RWPE2 (cell line): ENCODE measurements at regions not wholly inside any gene's neighbourhood (a gene's known extent, or its start where the extent isn't known, plus 50 kb on each side); places are given as distances from the start of the nearest gene placed in this dataset.
A peak's percentile ranks its signal among the peaks of the same experiment; 100 is the strongest.

Experiments used
- ATAC-seq: fragments of 200-7000 bp; cut with Tn5 transposase; 3 replicates; pipeline ENCODE4 v1.9.1; 2021; ENCODE audit warnings: low read depth
- DNase-seq: peaks from one replicate; pipeline ENCODE4 v3.0.0-alpha.2; 2020; ENCODE audit warnings: low spot score
- H3K27ac ChIP-seq: fragments of 450-650 bp; 2 replicates; pipeline ENCODE4 v1.5.1; 2017; ENCODE audit warnings: mild to moderate bottlenecking; ENCODE audit not compliant: poor library complexity, severe bottlenecking
- H3K27me3 ChIP-seq: fragments of 250-450 bp; sonication (Bioruptor Pico); 2 replicates; pipeline ENCODE4 v1.5.1; 2021; ENCODE audit warnings: mild to moderate bottlenecking, moderate library complexity; ENCODE audit not compliant: insufficient read depth, poor library complexity, severe bottlenecking
- H3K36me3 ChIP-seq: fragments of 250-450 bp; sonication (Bioruptor Pico); 2 replicates; pipeline ENCODE4 v1.5.1; 2020; ENCODE audit warnings: low read depth, mild to moderate bottlenecking, moderate library complexity
- H3K4me1 ChIP-seq: fragments of 250-450 bp; sonication (Bioruptor Pico); 2 replicates; pipeline ENCODE4 v1.5.1; 2021; ENCODE audit warnings: mild to moderate bottlenecking, moderate library complexity; ENCODE audit not compliant: insufficient read depth, poor library complexity, severe bottlenecking
- H3K4me3 ChIP-seq: fragments of 250-450 bp; sonication (Bioruptor Pico); 2 replicates; pipeline ENCODE4 v1.5.1; 2021; ENCODE audit warnings: mild to moderate bottlenecking, moderate library complexity; ENCODE audit not compliant: severe bottlenecking
- H3K9me3 ChIP-seq: fragments of 250-450 bp; sonication (Bioruptor Pico); 2 replicates; pipeline ENCODE4 v1.5.1; 2021; ENCODE audit warnings: mild to moderate bottlenecking, moderate library complexity; ENCODE audit not compliant: severe bottlenecking
- CTCF ChIP-seq: fragments of 450-650 bp; IDR thresholded peaks from one replicate; pipeline ENCODE4 v1.5.1; 2017; ENCODE audit warnings: mild to moderate bottlenecking, moderate library complexity; ENCODE audit not compliant: poor library complexity, severe bottlenecking

GRCh38 chr5:56494300-56494731 lies 261.2 kb upstream of the ANKRD55 start:
- Histone ChIP-seq H3K27ac (no peak overlapping the region), H3K4me3 (no peak overlapping the region), H3K27me3 (no peaks in the 10 kb centered on the region), H3K36me3 (no peaks in the 10 kb centered on the region), H3K9me3 (no peaks in the 10 kb centered on the region), H3K4me1 (peaks cover 21% of the 10 kb centered on the region)
- TF ChIP-seq CTCF, result no peak
- DNase-seq (no peak), ATAC-seq (no peak)

- Histone ChIP-seq H3K27me3 (no peaks in the 10 kb centered on the region), H3K27ac (no peak overlapping the region)
These were observed 260.6 kb upstream of the ANKRD55 start for GRCh38 chr5:56493766-56494165.

GRCh38 chr5:56493308-56493707 lies 260.2 kb upstream of the ANKRD55 start:
- H3K4me1 ChIP-seq, result peaks cover 21% of the 10 kb centered on the region
- H3K27ac ChIP-seq, result no peak overlapping the region
- no peaks in the 10 kb centered on the region for H3K9me3 ChIP-seq
- TF ChIP-seq CTCF, result no peak
- no peaks in the 10 kb centered on the region for H3K27me3 ChIP-seq
- H3K36me3 ChIP-seq, result no peaks in the 10 kb centered on the region
- H3K4me3 ChIP-seq, result no peak overlapping the region
- ATAC-seq (no peak), DNase-seq (no peak)

More at GRCh38 chr5:56493766-56494165, 260.6 kb upstream of the ANKRD55 start:
- Histone ChIP-seq H3K36me3 (no peaks in the 10 kb centered on the region), H3K4me1 (peaks cover 21% of the 10 kb centered on the region), H3K9me3 (no peaks in the 10 kb centered on the region), H3K4me3 (no peak overlapping the region)
- no peak for TF ChIP-seq CTCF
- ATAC-seq (no peak), DNase-seq (no peak)

- no peak overlapping the region for H3K27ac ChIP-seq
- TF ChIP-seq CTCF, result no peak
These were observed 259.7 kb upstream of the ANKRD55 start for GRCh38 chr5:56492812-56493211.

GRCh38 chr5:56490971-56491468 lies 257.9 kb upstream of the ANKRD55 start:
- Histone ChIP-seq H3K27ac (peak overlapping the region; percentile 31), H3K27me3 (no peaks in the 10 kb centered on the region), H3K4me1 (peaks cover 21% of the 10 kb centered on the region), H3K4me3 (no peak overlapping the region), H3K36me3 (no peaks in the 10 kb centered on the region), H3K9me3 (no peaks in the 10 kb centered on the region)
- ATAC-seq (peak; percentile 95), DNase-seq (peak; percentile 90)
- TF ChIP-seq CTCF, result no peak

More at GRCh38 chr5:56492812-56493211, 259.7 kb upstream of the ANKRD55 start:
- ATAC-seq (no peak), DNase-seq (no peak)
- Histone ChIP-seq H3K36me3 (no peaks in the 10 kb centered on the region), H3K4me1 (peaks cover 21% of the 10 kb centered on the region), H3K27me3 (no peaks in the 10 kb centered on the region), H3K4me3 (no peak overlapping the region), H3K9me3 (no peaks in the 10 kb centered on the region)
